ENCODE measurements at regions not wholly inside any gene's neighbourhood (a gene's known extent, or its start where the extent isn't known, plus 50 kb on each side); places are given as distances from the start of the nearest gene placed in this dataset.

GRCh38 chr2:41707790-41708451 lies 339.9 kb upstream of the PKDCC start:
- DNase-seq = no peak

- no peak for DNase-seq
These were observed 337.9 kb upstream of the PKDCC start for GRCh38 chr2:41709702-41710599.

GRCh38 chr2:41710944-41711343 lies 336.9 kb upstream of the PKDCC start:
- DNase-seq = no peak

GRCh38 chr2:41711736-41712135 lies 336.1 kb upstream of the PKDCC start:
- DNase-seq = no peak

DNA sequence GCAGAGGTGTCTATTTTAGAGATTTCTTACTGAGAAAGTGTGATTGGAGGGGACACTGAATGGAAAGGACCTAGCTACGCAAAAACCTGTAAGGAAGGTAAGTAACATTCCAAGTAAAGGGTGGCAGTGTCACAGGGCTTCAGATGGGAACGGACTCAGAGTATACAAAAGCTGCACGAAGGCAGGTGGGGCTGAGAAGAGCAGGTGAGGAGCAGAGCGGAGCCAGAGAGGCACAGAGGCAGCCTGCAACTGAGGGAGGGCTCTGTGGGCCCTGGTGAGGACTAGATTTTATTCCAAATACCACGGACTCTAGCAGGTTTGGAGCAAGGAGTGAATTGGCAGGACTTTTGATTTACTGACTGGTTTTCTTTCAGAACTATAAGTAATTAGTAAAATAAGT lies 331.3 kb upstream of the PKDCC start:
- no peak for DNase-seq

DNA sequence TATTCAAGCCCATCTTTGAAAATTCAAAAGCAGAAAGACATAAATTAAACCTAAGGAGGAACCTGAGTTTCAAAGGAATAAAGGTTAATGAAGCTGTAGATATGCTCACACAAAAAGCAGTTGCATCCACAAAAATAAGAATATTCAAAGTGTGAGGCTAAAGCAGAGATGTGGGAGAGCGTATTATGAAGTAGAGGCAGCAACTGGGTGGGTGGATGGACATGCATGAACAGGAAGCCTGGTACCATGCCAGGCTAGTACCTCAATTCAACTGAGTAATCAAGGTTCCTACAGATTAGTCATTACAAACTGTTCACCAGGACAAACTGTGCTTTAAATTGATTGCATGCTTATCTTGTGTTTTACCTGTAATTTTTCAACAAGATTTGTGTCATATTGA lies 330.0 kb upstream of the PKDCC start:
- DNase-seq = no peak

DNA sequence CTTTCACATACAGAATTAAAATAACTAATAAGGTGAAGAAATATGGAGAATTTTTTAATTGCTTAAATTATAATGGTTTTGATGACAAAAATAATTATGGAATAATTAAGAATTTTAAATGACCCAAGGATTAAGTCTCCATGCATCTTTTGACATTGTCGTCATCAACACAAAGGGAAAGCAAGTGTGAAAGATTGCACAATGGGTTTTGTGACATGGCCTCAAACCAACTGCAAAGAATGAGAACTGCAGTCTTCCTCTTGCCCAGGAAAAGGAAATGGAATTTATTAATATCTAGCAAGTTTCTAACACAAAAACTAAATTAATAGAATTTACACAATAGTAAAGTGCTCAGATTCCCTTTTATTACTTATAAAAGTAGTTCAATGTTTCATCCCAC lies 329.1 kb upstream of the PKDCC start:
- no peak for DNase-seq

- DNase-seq = no peak
These were observed 328.1 kb upstream of the PKDCC start for GRCh38 chr2:41719756-41720155.

- no peak for DNase-seq
These were observed 327.2 kb upstream of the PKDCC start for GRCh38 chr2:41720331-41721251.

- DNase-seq = no peak
These were observed 325.0 kb upstream of the PKDCC start for GRCh38 chr2:41722668-41723369.

DNA sequence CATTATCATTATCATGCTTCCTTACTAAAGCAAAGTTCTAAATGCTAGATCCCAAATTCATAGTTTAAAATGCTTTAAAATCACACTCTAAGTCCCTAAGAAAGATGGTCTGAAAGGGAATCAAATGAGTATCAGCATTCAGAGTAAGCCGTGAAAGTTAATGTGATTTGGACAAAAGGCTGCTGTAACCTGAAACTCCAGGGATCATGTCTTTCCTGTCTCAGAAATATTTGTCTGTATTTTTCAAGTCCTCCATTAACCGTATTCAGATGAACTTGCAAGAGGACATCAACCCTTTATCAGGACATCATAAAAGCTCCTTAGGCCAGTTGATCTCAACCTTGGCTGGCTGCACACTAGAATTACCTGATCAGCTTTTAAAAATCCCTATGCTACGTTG lies 324.3 kb upstream of the PKDCC start:
- no peak for DNase-seq

GRCh38 chr2:41724465-41724864 lies 323.4 kb upstream of the PKDCC start:
- no peak for DNase-seq

- DNase-seq = no peak
These were observed 321.9 kb upstream of the PKDCC start for GRCh38 chr2:41725901-41726300.

DNA sequence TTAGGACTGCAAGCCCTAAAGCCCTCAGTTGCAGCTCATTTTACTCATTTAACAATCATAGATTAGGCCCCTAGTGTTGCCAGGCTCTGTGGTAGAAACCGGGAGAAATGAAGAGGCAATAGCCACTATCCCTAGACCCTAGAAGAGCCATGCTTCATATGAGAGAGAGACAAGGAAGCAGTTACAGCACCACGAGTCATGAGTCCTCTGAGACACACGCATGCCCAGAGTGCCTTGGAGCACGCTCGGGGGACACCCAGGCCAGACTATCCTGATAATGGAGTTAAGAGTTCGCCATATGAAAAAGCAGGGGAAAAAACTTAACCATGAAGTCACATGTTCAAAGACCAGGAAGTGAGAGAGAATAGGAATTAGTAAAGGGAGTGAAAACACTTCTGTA lies 321.5 kb upstream of the PKDCC start:
- DNase-seq = no peak

GRCh38 chr2:41727152-41727551 lies 320.7 kb upstream of the PKDCC start:
- no peak for DNase-seq

DNA sequence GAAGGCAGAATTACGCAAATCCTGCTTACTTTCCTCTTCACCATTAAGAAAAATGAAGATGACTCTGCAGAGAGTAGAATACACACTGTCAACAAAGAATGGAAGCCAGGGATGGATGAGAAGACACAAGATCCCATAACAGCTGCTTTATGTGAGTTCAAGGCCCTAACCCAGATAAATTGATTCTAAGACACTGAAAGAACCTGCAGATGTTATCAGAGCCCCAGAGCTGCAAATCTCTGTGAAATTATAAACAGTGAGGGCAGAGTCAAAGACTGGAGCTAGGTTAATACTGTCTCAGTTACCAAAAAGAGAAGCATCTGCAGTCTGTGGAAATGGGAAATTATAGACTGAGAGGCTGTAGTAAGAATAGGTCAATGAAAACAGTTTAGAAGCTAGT lies 320.1 kb upstream of the PKDCC start:
- DNase-seq = no peak

DNA sequence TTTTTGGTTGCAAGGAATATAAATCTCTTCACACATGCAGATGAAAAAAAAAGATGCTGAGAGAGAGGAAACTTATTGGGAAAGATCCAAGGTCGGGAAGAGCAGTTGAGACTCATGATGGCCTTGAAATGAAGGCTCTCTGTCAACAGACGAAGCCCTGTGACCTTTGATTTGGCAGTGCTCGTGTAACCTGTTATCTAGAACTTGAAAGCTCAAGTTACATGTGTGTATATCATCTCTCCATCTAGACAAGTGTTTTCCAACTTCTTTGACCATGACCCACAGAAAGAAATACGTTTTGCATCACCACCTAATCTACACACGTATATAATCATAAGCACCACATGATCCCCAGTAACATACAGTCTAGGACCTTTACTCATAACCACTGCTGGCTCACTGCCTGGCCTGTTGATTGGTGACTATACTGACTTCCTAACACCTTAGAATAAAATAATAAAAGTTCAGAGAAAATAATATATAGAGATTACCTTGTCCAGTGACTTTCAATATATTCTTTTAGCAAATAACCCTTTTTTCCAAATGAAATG lies 319.0 kb upstream of the PKDCC start:
- DNase-seq = no peak

GRCh38 chr2:41729800-41730364 lies 317.9 kb upstream of the PKDCC start:
- no peak for DNase-seq

GRCh38 chr2:41735006-41735405 lies 312.8 kb upstream of the PKDCC start:
- no peak for DNase-seq

GRCh38 chr2:41735476-41735875 lies 312.3 kb upstream of the PKDCC start:
- no peak for DNase-seq

DNA sequence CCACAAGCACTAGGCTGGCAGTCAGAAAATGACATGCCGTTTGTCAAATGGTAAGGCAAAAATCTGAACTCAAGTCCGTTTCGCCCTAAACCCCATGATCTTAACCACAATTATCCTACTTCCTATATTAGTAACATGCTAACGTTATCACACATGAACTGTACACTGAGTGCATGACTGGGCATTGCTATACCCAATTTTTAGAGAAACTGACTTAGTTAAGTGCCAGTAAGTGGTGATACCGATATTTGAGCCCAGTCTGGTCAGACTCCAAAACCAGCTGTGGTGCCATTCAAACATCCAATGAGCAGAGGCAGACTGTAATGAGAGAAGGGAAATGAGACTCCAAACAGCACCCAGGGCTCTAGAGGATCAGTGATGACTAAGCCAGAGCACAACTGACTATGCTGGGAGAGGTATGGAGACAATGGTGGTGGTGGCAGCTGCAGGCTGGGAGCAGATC lies 311.7 kb upstream of the PKDCC start:
- DNase-seq = no peak

DNA sequence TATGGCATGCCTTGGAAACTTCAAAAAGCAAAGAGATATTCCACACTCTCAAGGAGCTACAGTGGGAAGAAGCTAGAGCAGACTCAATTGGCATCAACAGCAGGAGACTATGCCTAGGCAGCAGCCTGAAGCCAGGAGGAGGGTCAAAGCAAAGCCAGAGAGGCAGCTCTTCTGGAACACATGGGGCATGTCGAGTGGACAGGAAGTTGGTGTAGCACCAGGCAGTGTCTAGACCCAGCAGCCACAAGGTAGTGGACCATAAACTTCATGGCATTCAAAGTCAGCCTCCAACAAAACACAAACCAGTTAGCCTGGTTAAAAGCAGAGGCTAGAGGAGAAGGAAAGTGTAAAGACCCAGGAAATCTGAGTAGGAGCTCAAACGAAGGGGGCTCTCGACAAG lies 311.2 kb upstream of the PKDCC start:
- DNase-seq = no peak

Data from activated naive CD4-positive, alpha-beta T cell treated with anti-CD3 and anti-CD28 coated beads, Interleukin-2, amount 50 U/mL, for 16 hours (primary cell).